ENCODE measurements at regions not wholly inside any gene's neighbourhood (a gene's known extent, or its start where the extent isn't known, plus 50 kb on each side); places are given as distances from the start of the nearest gene placed in this dataset.

DNA sequence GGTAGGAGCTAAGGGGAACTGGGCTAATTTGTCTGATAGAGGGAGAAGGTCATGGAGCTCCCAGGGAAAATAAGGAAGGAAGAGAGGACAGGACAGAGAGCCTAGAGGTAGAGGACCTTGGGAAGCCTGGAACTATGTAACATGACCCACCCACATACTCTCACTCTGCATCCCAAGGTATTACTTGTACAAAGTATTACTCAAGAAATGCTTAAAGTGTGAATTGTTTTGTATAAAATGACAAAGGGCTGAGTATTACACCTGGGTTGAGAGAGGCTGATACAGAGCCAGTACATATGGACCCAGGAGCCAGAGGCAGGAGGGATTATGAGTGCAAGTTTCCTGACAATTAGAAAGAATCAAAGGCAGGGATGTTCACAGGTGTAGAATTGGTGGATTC lies 80.5 kb upstream of the ANKRD55 start:
- H3K9me1 ChIP-seq (ENCODE audit: control insufficient read depth, insufficient read depth, low read length) = no peaks in the 10 kb centered on the region
- no peak overlapping the region for H3K9ac ChIP-seq (ENCODE audit: insufficient read depth in 1 of 2, low read depth in 2 of 2, low read length in 2 of 2)
- ChIA-PET CTCF (ENCODE audit: low intra/inter-chr PET ratio) (no interaction called here), POLR2A (interaction anchor here (1.5 kb wide), 1 partner anchor 10 kb away, joined by 5 read pairs; no protein-coding TSS in a partner anchor)
- H3K4me2 ChIP-seq (ENCODE audit: insufficient read depth, low read length) = no peak overlapping the region
- H3K36me3 ChIP-seq (ENCODE audit: control insufficient read depth, insufficient read depth, low read length) = no peaks in the 10 kb centered on the region
- H3K79me2 ChIP-seq (ENCODE audit: control insufficient read depth, insufficient read depth, low read length) = no peaks in the 10 kb centered on the region
- intact Hi-C loops (cut with micrococcal nuclease) = loop anchor here (10.0 kb wide), 1 partner anchor 141 kb away; no protein-coding TSS in a partner anchor
- no peaks in the 10 kb centered on the region; a peak in 1 of 5 replicates for H3K27me3 ChIP-seq (ENCODE audit: control insufficient read depth in 2 of 2, insufficient read depth in 2 of 2, low read length in 2 of 2)
- no peak for ATAC-seq
- FAIRE-seq = no peak
- H3K4me3 ChIP-seq = no peak overlapping the region
- no peak overlapping the region for H2AFZ ChIP-seq (ENCODE audit: low read depth, low read length)
- TF ChIP-seq, protein P1, sequence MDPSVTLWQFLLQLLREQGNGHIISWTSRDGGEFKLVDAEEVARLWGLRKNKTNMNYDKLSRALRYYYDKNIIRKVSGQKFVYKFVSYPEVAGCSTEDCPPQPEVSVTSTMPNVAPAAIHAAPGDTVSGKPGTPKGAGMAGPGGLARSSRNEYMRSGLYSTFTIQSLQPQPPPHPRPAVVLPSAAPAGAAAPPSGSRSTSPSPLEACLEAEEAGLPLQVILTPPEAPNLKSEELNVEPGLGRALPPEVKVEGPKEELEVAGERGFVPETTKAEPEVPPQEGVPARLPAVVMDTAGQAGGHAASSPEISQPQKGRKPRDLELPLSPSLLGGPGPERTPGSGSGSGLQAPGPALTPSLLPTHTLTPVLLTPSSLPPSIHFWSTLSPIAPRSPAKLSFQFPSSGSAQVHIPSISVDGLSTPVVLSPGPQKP (CRISPR knock-in tag; IDR thresholded peaks at IDR 0.05) = no peak
- H3K4me1 ChIP-seq (replicated peaks in 1 of 2; ENCODE audit: control insufficient read depth in 2 of 2, insufficient read depth in 2 of 2, low read length in 2 of 2) = peaks cover 5 to 33% of the 10 kb centered on the region in 2 experiments
- no peaks in the 10 kb centered on the region for H4K20me1 ChIP-seq (replicated peaks; ENCODE audit: control insufficient read depth, insufficient read depth, low read length)
- H3K9me3 ChIP-seq (replicated peaks; ENCODE audit: control insufficient read depth, insufficient read depth, low read depth, low read length) = peaks cover 3% of the 10 kb centered on the region; the same call in 1 of the 2 replicates
- in situ Hi-C loops (cut with MboI) = no loop called here
- BruUV-seq (replicated peaks) = no TSS peak
- no peak overlapping the region for H3K27ac ChIP-seq (ENCODE audit: extremely low read depth, low read depth, low read length)
- no peak for DNase-seq (ENCODE audit: extremely low read depth in 1 of 4, low spot score in 3 of 4)

DNA sequence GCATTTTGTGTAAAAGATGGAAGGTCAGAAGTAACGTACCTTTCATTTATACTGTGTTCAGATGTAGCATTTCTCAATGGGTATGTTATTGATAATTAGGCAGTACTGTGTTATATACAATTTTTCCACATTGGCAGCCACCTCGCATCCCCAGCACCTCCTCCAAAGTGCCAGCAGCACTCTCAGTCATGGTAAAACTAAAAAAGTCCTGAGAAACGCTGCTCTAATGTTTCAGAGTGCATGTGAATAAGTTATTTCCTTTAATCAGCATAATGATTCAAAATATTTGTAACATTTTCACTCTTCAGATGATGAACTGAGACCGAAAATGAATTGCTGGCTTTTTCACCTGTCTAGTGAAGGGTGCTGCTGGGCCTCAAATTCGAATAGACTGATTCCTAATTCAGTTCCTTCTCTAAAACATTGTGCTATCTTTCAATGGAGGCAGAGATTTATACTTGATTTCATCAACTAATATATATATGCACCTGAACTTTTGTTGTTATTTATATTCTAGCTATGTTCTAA lies 79.9 kb upstream of the ANKRD55 start:
- ChIA-PET CTCF (ENCODE audit: low intra/inter-chr PET ratio) (no interaction called here), POLR2A (interaction anchor here (1.5 kb wide), 1 partner anchor 10 kb away, joined by 5 read pairs; no protein-coding TSS in a partner anchor)
- no TSS peak for BruUV-seq (replicated peaks)
- H3K4me2 ChIP-seq (ENCODE audit: insufficient read depth, low read length) = no peak overlapping the region
- no peaks in the 10 kb centered on the region for H3K9me1 ChIP-seq (ENCODE audit: control insufficient read depth, insufficient read depth, low read length)
- 33% methylated on average over 5 of the region's 5 CpGs for WGBS (ENCODE audit: insufficient coverage, low coverage, missing lambda C conversion rate)
- peaks cover 3% of the 10 kb centered on the region; the same call in 1 of the 2 replicates for H3K9me3 ChIP-seq (replicated peaks; ENCODE audit: control insufficient read depth, insufficient read depth, low read depth, low read length)
- H3K4me3 ChIP-seq = no peak overlapping the region
- H3K27me3 ChIP-seq (ENCODE audit: control insufficient read depth in 2 of 2, insufficient read depth in 2 of 2, low read length in 2 of 2) = no peaks in the 10 kb centered on the region; a peak in 1 of 5 replicates
- no peak overlapping the region for H3K27ac ChIP-seq (ENCODE audit: extremely low read depth, low read depth, low read length)
- H3K79me2 ChIP-seq (ENCODE audit: control insufficient read depth, insufficient read depth, low read length) = no peaks in the 10 kb centered on the region
- H3K9ac ChIP-seq (ENCODE audit: insufficient read depth in 1 of 2, low read depth in 2 of 2, low read length in 2 of 2) = no peak overlapping the region
- no peak overlapping the region for H2AFZ ChIP-seq (ENCODE audit: low read depth, low read length)
- H3K4me1 ChIP-seq (replicated peaks in 1 of 2; ENCODE audit: control insufficient read depth in 2 of 2, insufficient read depth in 2 of 2, low read length in 2 of 2) = peaks cover 5 to 33% of the 10 kb centered on the region in 2 experiments
- in situ Hi-C loops (cut with MboI) = no loop called here
- FAIRE-seq = no peak
- no peaks in the 10 kb centered on the region for H3K36me3 ChIP-seq (ENCODE audit: control insufficient read depth, insufficient read depth, low read length)
- intact Hi-C loops (cut with micrococcal nuclease) = loop anchor here (10.0 kb wide), 1 partner anchor 142 kb away; no protein-coding TSS in a partner anchor
- ATAC-seq = no peak
- DNase-seq (ENCODE audit: extremely low read depth in 1 of 4, low spot score in 3 of 4) = no peak
- H4K20me1 ChIP-seq (replicated peaks; ENCODE audit: control insufficient read depth, insufficient read depth, low read length) = no peaks in the 10 kb centered on the region
- no peak for TF ChIP-seq TBL1XR1 (IDR thresholded peaks at IDR 0.05; ENCODE audit: low read length in 2 of 2)
- no peak for TF ChIP-seq ZNF830 (CRISPR knock-in tag; IDR thresholded peaks at IDR 0.05)
- no peak for TF ChIP-seq ZKSCAN3 (CRISPR knock-in tag; IDR thresholded peaks at IDR 0.05)
- no peak for TF ChIP-seq LEF1 (IDR thresholded peaks at IDR 0.05)
- TF ChIP-seq, protein P2, sequence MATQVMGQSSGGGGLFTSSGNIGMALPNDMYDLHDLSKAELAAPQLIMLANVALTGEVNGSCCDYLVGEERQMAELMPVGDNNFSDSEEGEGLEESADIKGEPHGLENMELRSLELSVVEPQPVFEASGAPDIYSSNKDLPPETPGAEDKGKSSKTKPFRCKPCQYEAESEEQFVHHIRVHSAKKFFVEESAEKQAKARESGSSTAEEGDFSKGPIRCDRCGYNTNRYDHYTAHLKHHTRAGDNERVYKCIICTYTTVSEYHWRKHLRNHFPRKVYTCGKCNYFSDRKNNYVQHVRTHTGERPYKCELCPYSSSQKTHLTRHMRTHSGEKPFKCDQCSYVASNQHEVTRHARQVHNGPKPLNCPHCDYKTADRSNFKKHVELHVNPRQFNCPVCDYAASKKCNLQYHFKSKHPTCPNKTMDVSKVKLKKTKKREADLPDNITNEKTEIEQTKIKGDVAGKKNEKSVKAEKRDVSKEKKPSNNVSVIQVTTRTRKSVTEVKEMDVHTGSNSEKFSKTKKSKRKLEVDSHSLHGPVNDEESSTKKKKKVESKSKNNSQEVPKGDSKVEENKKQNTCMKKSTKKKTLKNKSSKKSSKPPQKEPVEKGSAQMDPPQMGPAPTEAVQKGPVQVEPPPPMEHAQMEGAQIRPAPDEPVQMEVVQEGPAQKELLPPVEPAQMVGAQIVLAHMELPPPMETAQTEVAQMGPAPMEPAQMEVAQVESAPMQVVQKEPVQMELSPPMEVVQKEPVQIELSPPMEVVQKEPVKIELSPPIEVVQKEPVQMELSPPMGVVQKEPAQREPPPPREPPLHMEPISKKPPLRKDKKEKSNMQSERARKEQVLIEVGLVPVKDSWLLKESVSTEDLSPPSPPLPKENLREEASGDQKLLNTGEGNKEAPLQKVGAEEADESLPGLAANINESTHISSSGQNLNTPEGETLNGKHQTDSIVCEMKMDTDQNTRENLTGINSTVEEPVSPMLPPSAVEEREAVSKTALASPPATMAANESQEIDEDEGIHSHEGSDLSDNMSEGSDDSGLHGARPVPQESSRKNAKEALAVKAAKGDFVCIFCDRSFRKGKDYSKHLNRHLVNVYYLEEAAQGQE (IDR thresholded peaks at IDR 0.05; ENCODE audit: borderline replicate concordance) = no peak
- TF ChIP-seq, protein P2 (CRISPR knock-in tag; IDR thresholded peaks at IDR 0.05; ENCODE audit: low read depth) = no peak
- no peak for TF ChIP-seq KHSRP (IDR thresholded peaks at IDR 0.05)

All from K562 (cell line).